Body of pancreas (tissue), 4 donors: ENCODE measurements at regions not wholly inside any gene's neighbourhood (a gene's known extent, or its start where the extent isn't known, plus 50 kb on each side); places are given as distances from the start of the nearest gene placed in this dataset. TPM values are rescaled to one million over a fixed set of nuclear protein-coding genes. Genes with fewer than 3 reads are reported as not detected.

Experiments used
- ATAC-seq: fragments of 150-250 bp; one replicate; pipeline ENCODE4 v1.9.1; 2016
- DNase-seq, 4 donors: peaks; one replicate each; pipeline ENCODE4 v3.0.0-alpha.2; 2019
- H3K27ac ChIP-seq, 4 donors: fragments of 200-600 bp; sonication (generic); 1 replicate in 3 of 4; 2 replicates in 1 of 4; pipeline versions ENCODE4 v1.5.1 to v1.6.1; 2016 to 2019; ENCODE audit warnings: mild to moderate bottlenecking in 1 of 4, mixed read lengths in 1 of 4, moderate library complexity in 1 of 4
- H3K27me3 ChIP-seq, 2 donors: fragments of 200-600 bp; sonication (generic); one replicate each; pipeline ENCODE4 v1.6.0; 2016; ENCODE audit warnings: mild to moderate bottlenecking in 1 of 2
- H3K36me3 ChIP-seq, 2 donors: fragments of 200-600 bp; sonication (generic); replicated peaks in 1 of 2; 2 replicates each; pipeline ENCODE4 v1.5.1; 2016; ENCODE audit warnings: low read depth in 2 of 2; ENCODE audit not compliant: insufficient read depth in 1 of 2
- H3K4me1 ChIP-seq: fragments of 200-600 bp; sonication (generic); one replicate; pipeline ENCODE4 v1.6.0; 2016
- H3K4me3 ChIP-seq, 2 donors: fragments of 200-600 bp; sonication (generic); 1 replicate in 1 of 2; 2 replicates in 1 of 2; pipeline ENCODE4 v1.5.1; 2016 to 2019
- H3K9me3 ChIP-seq, 3 donors: fragments of 200-600 bp; sonication (generic); 1 replicate in 2 of 3; 2 replicates in 1 of 3; pipeline ENCODE4 v1.5.1; 2016
- POLR2A ChIP-seq, 3 donors: fragments of 450-650 bp; IDR thresholded peaks; one replicate each; pipeline ENCODE4 v1.6.1; 2016; ENCODE audit warnings: antibody characterized with exemption in 3 of 3, mild to moderate bottlenecking in 2 of 3
- WGBS, 2 donors: methylation state at CpG; one replicate each; pipeline ENCODE4 v1.1.5; 2017; 5-methylcytosine and 5-hydroxymethylcytosine counted together
- intact Hi-C: fragments of 100-400 bp; cut with DNase I; formaldehyde crosslinking; loops from one replicate; pipeline ENCODE4 v1.15.1; 2023
- microRNA-seq, 2 donors: library from miRNA; unstranded; fragments of <30 nt; microRNA quantifications; one replicate each; pipeline ENCODE4, GENCODE V29; 2016; ENCODE audit warnings: borderline number of aligned reads in 2 of 2, borderline replicate concordance in 2 of 2
- small RNA-seq: library from RNA; depleted of rRNA; stranded (forward); fragments of <200 nt; gene quantifications from one replicate; pipeline ENCODE3, GENCODE V24; 2016
- TF ChIP-seq, protein P1 (sequence below), 7 experiments: fragments of 450-650 bp in 4 of 7; fragments of 200-600 bp in 3 of 7; sonication (generic) in 3 of 7; IDR thresholded peaks; one replicate each; pipeline ENCODE4 v1.5.1; 2016 to 2019; ENCODE audit warnings: antibody characterized with exemption in 7 of 7

DNA sequence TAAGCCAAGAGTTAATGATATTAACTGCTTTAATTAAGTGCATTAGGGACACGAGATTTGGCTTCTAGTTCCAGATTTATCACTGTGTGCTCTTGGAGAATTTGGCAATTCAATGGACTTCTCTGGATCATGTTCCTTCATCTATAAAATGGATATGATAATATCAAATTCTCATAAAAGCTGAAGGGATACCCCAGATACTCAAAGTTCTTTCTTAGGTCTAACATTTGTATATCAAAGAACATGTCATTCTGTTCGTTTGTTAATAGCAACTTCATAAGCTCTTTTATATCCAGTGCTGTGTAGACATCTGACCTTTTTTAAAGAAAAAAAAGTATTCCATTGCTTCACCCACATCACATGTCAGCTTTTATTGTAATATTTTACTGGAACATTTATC is 54.6 kb upstream of the HDAC9 start:
- H3K4me3 ChIP-seq, result no peak overlapping the region
- intact Hi-C loops, result no loop called here
- 31 to 37% methylated on average over 2 of the region's 2 CpGs for WGBS, 2 donors
- H3K27me3 ChIP-seq, result no peaks in the 10 kb centered on the region
- no peak for ATAC-seq
- DNase-seq, result no peak
- H3K27ac ChIP-seq, result no peak overlapping the region
- H3K4me1 ChIP-seq, result no peaks in the 10 kb centered on the region
- TF ChIP-seq, protein P1, sequence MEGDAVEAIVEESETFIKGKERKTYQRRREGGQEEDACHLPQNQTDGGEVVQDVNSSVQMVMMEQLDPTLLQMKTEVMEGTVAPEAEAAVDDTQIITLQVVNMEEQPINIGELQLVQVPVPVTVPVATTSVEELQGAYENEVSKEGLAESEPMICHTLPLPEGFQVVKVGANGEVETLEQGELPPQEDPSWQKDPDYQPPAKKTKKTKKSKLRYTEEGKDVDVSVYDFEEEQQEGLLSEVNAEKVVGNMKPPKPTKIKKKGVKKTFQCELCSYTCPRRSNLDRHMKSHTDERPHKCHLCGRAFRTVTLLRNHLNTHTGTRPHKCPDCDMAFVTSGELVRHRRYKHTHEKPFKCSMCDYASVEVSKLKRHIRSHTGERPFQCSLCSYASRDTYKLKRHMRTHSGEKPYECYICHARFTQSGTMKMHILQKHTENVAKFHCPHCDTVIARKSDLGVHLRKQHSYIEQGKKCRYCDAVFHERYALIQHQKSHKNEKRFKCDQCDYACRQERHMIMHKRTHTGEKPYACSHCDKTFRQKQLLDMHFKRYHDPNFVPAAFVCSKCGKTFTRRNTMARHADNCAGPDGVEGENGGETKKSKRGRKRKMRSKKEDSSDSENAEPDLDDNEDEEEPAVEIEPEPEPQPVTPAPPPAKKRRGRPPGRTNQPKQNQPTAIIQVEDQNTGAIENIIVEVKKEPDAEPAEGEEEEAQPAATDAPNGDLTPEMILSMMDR (IDR thresholded peaks at IDR 0.05), result no peak
- no peak for TF ChIP-seq POLR2A (IDR thresholded peaks at IDR 0.05)
- H3K36me3 ChIP-seq, result no peaks in the 10 kb centered on the region
- no peaks in the 10 kb centered on the region for H3K9me3 ChIP-seq

DNA sequence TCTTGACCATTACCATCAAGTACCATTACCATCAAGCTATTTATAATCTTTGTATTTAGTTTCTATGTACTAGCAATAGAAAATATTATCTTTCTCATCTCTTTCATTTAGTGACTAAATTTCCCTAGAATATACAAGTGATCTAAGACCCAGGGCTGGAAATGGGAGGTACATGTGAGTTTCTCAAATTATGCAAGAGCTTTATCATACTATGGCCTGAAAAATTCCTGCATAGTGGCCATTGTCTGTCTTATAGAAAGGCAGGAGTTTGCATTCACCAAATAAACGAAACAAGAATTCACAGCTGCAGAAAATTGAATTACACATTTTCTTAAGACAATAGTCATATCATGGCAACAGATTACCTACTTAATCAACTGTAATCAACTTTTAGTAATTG is 50.7 kb upstream of the HDAC9 start:
- intact Hi-C loops, result no loop called here
- no peaks in the 10 kb centered on the region for H3K27me3 ChIP-seq
- no peak overlapping the region for H3K27ac ChIP-seq
- 36 to 49% methylated on average over 1 of the region's 1 CpG for WGBS, 2 donors
- no peaks in the 10 kb centered on the region for H3K36me3 ChIP-seq
- ATAC-seq (no peak), DNase-seq (no peak)
- H3K4me1 ChIP-seq, result no peaks in the 10 kb centered on the region
- TF ChIP-seq, protein P1 (IDR thresholded peaks at IDR 0.05), result no peak
- no peak for TF ChIP-seq POLR2A (IDR thresholded peaks at IDR 0.05)
- no peaks in the 10 kb centered on the region for H3K9me3 ChIP-seq
- no peak overlapping the region for H3K4me3 ChIP-seq

DNA sequence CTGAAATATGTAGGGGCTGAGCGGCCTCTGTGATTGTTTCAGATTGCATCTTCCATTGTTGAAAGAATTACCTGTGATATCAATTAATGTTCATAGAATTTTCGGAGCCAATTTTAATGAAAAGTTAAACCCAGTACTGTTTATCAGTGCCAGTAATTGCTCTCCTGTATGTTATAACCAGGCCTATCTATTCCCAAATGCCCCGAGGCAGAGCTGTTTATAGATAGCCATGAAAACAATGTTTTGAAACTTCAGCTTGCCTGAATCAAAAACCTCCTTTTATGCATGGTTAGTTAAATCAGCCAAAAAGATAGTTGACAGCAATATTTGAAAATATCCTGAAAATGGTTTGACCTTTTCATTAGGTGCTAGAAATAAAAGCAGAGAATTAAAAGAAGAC is 50.1 kb upstream of the HDAC9 start:
- DNase-seq (no peak), ATAC-seq (no peak)
- 61 to 63% methylated on average over 3 of the region's 3 CpGs for WGBS, 2 donors
- no peak overlapping the region for H3K4me3 ChIP-seq
- no peaks in the 10 kb centered on the region for H3K36me3 ChIP-seq
- H3K4me1 ChIP-seq, result no peaks in the 10 kb centered on the region
- TF ChIP-seq, protein P1 (IDR thresholded peaks at IDR 0.05), result no peak
- TF ChIP-seq POLR2A (IDR thresholded peaks at IDR 0.05), result no peak
- intact Hi-C loops, result no loop called here
- H3K27ac ChIP-seq, result no peak overlapping the region
- H3K27me3 ChIP-seq, result no peaks in the 10 kb centered on the region
- H3K9me3 ChIP-seq, result no peaks in the 10 kb centered on the region

Small RNA genes lying in the stretch of these regions (microRNA-seq; reads per million reads assigned to microRNA genes)
- gene MIR1302-6, result 0 reads per million in 2 donors

Small RNA genes lying in the stretch of these regions (small RNA-seq; reads per million reads assigned to genes)
- gene MIR1302-6, result not detected
